Breast epithelium (tissue), 4 donors: ENCODE measurements at regions not wholly inside any gene's neighbourhood (a gene's known extent, or its start where the extent isn't known, plus 50 kb on each side); places are given as distances from the start of the nearest gene placed in this dataset.

Experiments used
- DNase-seq, 2 donors: peaks; one replicate each; pipeline ENCODE4 v3.0.0-alpha.2; 2019; ENCODE audit warnings: low spot score in 2 of 2
- H3K27ac ChIP-seq, 2 donors: fragments of 200-600 bp; sonication (generic) in 1 of 2; one replicate each; pipeline ENCODE4 v1.5.1; 2016 to 2019; ENCODE audit warnings: mild to moderate bottlenecking in 1 of 2
- H3K27me3 ChIP-seq, 2 donors: fragments of 200-600 bp; sonication (generic) in 1 of 2; one replicate each; pipeline versions ENCODE4 v1.5.1 to v1.6.0; 2017 to 2019; ENCODE audit warnings: control low read depth in 1 of 2, mild to moderate bottlenecking in 1 of 2
- H3K36me3 ChIP-seq: fragments of 200-600 bp; one replicate; pipeline ENCODE4 v1.5.1; 2019
- H3K4me1 ChIP-seq, 2 donors: fragments of 200-600 bp; sonication (generic); one replicate each; pipeline ENCODE4 v1.5.1; 2016 to 2019; ENCODE audit warnings: control low read depth in 1 of 2
- H3K4me3 ChIP-seq, 3 donors: fragments of 200-600 bp; sonication (generic); 1 replicate in 2 of 3; 2 replicates in 1 of 3; pipeline ENCODE4 v1.5.1; 2016 to 2019; ENCODE audit warnings: mild to moderate bottlenecking in 3 of 3, moderate library complexity in 2 of 3
- H3K9me3 ChIP-seq, 2 donors: fragments of 200-600 bp; sonication (generic) in 1 of 2; one replicate each; pipeline ENCODE4 v1.5.1; 2016 to 2019; ENCODE audit warnings: control low read depth in 1 of 2
- POLR2A ChIP-seq: fragments of 450-650 bp; IDR thresholded peaks from one replicate; pipeline ENCODE4 v1.6.1; 2016; ENCODE audit warnings: antibody characterized with exemption, mild to moderate bottlenecking, moderate library complexity
- POLR2AphosphoS5 ChIP-seq, 3 donors: sonication (generic); formaldehyde crosslinking; IDR thresholded peaks; one replicate each; pipeline ENCODE4 v1.6.1; 2017; ENCODE audit warnings: antibody characterized with exemption in 3 of 3
- intact Hi-C: fragments of 100-400 bp; cut with DNase I; formaldehyde crosslinking; loops from one replicate; pipeline ENCODE4 v1.15.1; 2023; ENCODE audit warnings: low total_unique reads
- TF ChIP-seq, protein P1 (sequence below), 3 donors: fragments of 450-650 bp; IDR thresholded peaks; one replicate each; pipeline ENCODE4 v1.5.1; 2016 to 2017; ENCODE audit warnings: antibody characterized with exemption in 3 of 3, mild to moderate bottlenecking in 3 of 3, moderate library complexity in 3 of 3

DNA sequence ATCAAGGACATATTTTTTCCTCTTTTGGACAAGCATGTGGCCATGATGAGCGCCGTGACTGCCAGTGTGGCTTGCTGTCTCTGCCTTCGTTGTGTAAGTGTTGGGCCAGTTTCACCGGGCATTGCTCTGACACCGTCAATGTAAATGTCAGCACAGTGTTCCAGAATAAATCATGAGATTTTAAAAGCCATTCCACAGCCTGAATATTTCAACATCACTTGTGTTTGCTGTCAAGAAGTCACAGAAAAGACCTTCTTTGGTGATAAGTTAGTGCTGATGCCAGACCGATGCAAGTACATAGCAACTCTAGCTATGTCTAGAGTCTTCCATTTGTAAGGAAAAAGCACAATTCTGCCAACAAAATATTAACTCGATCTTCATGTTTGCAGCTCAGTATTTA, 467.8 kb downstream of the TBC1D22A start:
- Histone ChIP-seq H3K36me3 (no peaks in the 10 kb centered on the region), H3K27me3 (peaks cover 0 to 4% of the 10 kb centered on the region in 2 donors), H3K4me3 (no peak overlapping the region), H3K4me1 (no peaks in the 10 kb centered on the region), H3K27ac (no peak overlapping the region), H3K9me3 (peaks cover 14 to 21% of the 10 kb centered on the region in 2 donors)
- intact Hi-C loops = no loop called here
- TF ChIP-seq POLR2AphosphoS5 (IDR thresholded peaks at IDR 0.05) = no peak
- TF ChIP-seq POLR2A = no peak
- TF ChIP-seq, protein P1, sequence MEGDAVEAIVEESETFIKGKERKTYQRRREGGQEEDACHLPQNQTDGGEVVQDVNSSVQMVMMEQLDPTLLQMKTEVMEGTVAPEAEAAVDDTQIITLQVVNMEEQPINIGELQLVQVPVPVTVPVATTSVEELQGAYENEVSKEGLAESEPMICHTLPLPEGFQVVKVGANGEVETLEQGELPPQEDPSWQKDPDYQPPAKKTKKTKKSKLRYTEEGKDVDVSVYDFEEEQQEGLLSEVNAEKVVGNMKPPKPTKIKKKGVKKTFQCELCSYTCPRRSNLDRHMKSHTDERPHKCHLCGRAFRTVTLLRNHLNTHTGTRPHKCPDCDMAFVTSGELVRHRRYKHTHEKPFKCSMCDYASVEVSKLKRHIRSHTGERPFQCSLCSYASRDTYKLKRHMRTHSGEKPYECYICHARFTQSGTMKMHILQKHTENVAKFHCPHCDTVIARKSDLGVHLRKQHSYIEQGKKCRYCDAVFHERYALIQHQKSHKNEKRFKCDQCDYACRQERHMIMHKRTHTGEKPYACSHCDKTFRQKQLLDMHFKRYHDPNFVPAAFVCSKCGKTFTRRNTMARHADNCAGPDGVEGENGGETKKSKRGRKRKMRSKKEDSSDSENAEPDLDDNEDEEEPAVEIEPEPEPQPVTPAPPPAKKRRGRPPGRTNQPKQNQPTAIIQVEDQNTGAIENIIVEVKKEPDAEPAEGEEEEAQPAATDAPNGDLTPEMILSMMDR (IDR thresholded peaks at IDR 0.05) = no peak
- no peak for DNase-seq

DNA sequence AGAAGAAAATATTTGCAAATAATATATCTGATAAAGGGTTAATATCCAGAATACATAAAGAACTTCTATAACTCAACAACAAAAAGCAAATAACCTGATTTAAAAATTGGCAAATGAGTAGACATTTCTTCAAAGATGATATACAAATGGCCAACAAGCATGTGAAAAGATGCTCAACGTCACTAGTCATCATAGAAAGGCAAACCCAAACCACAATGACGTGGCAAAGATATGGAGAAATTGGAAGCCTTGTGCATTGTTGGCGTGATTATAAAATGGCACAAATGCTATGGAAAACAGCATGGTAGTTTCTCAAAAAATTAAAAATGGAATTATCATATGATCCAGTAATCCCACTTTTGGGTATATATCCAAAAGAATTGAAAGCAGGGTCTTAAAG, 466.3 kb downstream of the TBC1D22A start:
- Histone ChIP-seq H3K36me3 (no peaks in the 10 kb centered on the region), H3K4me3 (no peak overlapping the region), H3K27ac (no peak overlapping the region), H3K27me3 (peaks cover 0 to 4% of the 10 kb centered on the region in 2 donors), H3K9me3 (peaks cover 9 to 11% of the 10 kb centered on the region in 2 donors), H3K4me1 (no peaks in the 10 kb centered on the region)
- intact Hi-C loops = no loop called here
- no peak for DNase-seq
- TF ChIP-seq POLR2AphosphoS5 (IDR thresholded peaks at IDR 0.05) (no peak), POLR2A (no peak)
- TF ChIP-seq, protein P1 (IDR thresholded peaks at IDR 0.05) = no peak

DNA sequence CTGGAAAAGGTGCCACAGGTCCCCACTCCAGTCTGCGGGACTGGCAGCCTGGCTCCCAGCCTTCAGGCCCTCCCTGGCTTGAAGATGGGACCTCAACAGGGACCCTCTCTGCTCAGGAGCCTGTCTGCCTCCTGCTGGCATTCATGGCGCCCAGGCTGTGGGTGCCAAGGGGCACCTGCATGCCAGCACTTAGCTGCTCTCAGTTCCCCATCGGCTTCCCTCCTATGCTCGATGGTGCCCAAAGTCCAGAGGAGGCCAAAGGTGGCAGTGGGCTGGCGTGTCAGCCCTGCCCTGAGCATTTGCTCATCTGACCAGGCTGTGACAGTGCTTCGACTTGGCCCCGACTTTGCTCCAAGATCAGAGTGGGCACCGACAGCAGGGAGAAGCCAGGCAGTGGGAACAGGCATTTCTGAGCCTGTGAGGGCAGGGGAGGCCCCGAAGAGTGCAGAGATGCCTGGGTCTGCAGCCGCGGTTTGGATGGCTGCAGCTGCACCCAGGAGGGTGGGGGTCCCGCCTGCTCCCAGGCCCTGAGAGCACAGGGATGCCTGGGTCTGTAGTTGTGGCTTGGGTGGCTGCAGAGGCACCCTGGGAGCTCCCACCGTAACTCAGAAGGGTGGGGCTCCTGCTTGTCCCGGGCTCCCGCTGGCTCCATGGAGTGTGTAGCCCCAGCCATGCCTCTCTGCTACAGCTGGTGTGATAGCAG, 463.6 kb downstream of the TBC1D22A start:
- Histone ChIP-seq H3K27me3 (peaks cover 0 to 4% of the 10 kb centered on the region in 2 donors), H3K36me3 (no peaks in the 10 kb centered on the region), H3K4me1 (no peaks in the 10 kb centered on the region), H3K27ac (no peak overlapping the region), H3K4me3 (no peak overlapping the region), H3K9me3 (no peaks in the 10 kb centered on the region)
- TF ChIP-seq POLR2A = no peak
- TF ChIP-seq, protein P1 (IDR thresholded peaks at IDR 0.05) = no peak
- TF ChIP-seq POLR2AphosphoS5 (IDR thresholded peaks at IDR 0.05) = no peak
- no peak for DNase-seq
- intact Hi-C loops = no loop called here

DNA sequence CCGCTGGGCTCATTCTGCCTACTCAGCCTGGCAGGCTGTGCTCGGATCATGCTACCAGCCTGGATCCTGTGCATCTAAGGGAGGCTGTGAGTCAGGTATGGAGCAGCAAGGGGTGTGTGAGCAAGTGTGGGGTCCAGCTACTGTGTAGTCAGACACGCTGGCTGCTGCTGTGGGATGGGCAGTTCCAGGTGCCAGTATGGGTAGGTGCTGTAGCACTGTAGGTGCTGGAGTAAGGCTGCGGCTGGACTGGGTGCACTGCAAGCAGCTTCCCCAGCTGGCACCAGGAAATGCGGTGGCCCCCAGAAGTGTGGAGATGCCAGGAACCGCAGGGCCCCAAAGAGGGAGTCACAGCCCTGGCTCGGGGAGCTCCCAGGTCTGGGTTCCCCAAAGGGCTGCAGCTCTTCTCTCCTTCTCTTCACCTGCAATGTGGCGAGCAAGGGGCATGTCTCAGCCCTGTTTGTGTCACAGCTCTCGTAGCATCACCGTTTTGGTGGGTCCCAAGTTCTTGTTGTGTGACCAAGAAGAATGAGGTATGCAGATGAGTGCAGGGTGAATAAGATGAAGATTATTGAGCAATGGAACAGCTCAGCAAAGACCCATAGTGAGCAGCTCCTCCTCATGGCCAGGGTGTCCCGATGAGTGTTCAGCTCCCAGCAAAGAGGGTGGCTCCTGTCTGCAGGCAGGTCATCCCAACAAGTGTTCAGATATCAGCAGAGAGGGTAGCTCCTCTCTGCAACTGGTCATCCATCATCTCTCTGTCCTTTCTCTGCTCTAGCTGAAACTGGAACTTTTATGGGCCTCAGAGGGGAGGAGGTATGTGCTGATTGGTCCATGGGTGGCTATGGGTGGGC, 462.9 kb downstream of the TBC1D22A start:
- Histone ChIP-seq H3K4me3 (no peak overlapping the region), H3K27ac (no peak overlapping the region), H3K4me1 (no peaks in the 10 kb centered on the region), H3K36me3 (no peaks in the 10 kb centered on the region), H3K9me3 (no peaks in the 10 kb centered on the region), H3K27me3 (peaks cover 0 to 4% of the 10 kb centered on the region in 2 donors)
- TF ChIP-seq, protein P1 (IDR thresholded peaks at IDR 0.05) = no peak
- TF ChIP-seq POLR2A (no peak), POLR2AphosphoS5 (IDR thresholded peaks at IDR 0.05) (no peak)
- intact Hi-C loops = no loop called here
- DNase-seq = no peak
